Activated CD8-positive, alpha-beta T cell treated with anti-CD3 and anti-CD28 coated beads, Interleukin-2, amount 10 ng/mL, durations not matched to agents 7 days and 5 days (primary cell): ENCODE measurements at regions not wholly inside any gene's neighbourhood (a gene's known extent, or its start where the extent isn't known, plus 50 kb on each side); places are given as distances from the start of the nearest gene placed in this dataset.

Experiments used
- ATAC-seq: fragments of 150-1000 bp; cut with Tn5 transposase; one replicate; pipeline ENCODE4 v1.10.0; 2021; ENCODE audit warnings: moderate library complexity
- CTCF ChIA-PET: fragments of 350-600 bp; sonication (Branson Sonifier 250); formaldehyde crosslinking; loops from one replicate; lab custom pipeline; 2021; ENCODE audit warnings: antibody characterized with exemption; lab: Charles Lee
- POLR2A ChIA-PET: fragments of 350-600 bp; sonication (Branson Sonifier 250); formaldehyde crosslinking; loops from one replicate; lab custom pipeline; 2021; ENCODE audit warnings: antibody characterized with exemption; lab: Charles Lee
- DNase-seq: peaks from one replicate; pipeline ENCODE4 v3.0.0-alpha.2; 2020
- H3K27ac Mint-ChIP-seq: one replicate; pipeline ENCODE4 v1.8.0; 2021; ENCODE audit warnings: mild to moderate bottlenecking, mixed read lengths
- H3K27me3 Mint-ChIP-seq: one replicate; pipeline ENCODE4 v1.8.0; 2021; ENCODE audit warnings: low read depth, mixed read lengths
- H3K36me3 Mint-ChIP-seq: one replicate; pipeline ENCODE4 v1.8.0; 2021; ENCODE audit warnings: low read depth, mixed read lengths
- H3K4me1 Mint-ChIP-seq: one replicate; pipeline ENCODE4 v1.8.0; 2021; ENCODE audit warnings: low read depth, mixed read lengths
- H3K4me3 Mint-ChIP-seq: one replicate; pipeline ENCODE4 v1.8.0; 2021; ENCODE audit warnings: mild to moderate bottlenecking, mixed read lengths
- H3K9me3 Mint-ChIP-seq: one replicate; pipeline ENCODE4 v1.8.0; 2022; ENCODE audit warnings: mixed read lengths; ENCODE audit not compliant: insufficient read depth

DNA sequence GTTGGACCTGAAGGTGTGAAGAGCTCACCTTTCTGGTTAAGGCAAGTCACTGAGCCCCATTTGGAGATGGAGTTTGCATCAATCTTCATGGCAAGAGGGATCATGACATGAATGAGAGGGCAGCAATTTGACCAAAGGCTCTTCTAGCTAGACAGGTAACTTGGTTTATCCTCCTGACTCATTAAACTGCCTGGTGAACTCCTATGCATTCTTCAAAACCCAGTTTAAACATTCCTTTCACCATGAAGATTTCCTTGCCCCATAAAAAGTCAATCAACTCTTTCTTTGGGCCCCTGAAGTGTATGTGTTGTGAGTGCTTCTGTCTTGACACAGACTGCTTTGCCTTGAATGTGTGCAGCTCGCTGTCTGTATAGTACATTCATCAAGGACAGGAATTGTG, 120.0 kb upstream of the FOXF1 start:
- ChIA-PET CTCF (no interaction called here), POLR2A (no interaction called here)
- no peak for ATAC-seq

DNA sequence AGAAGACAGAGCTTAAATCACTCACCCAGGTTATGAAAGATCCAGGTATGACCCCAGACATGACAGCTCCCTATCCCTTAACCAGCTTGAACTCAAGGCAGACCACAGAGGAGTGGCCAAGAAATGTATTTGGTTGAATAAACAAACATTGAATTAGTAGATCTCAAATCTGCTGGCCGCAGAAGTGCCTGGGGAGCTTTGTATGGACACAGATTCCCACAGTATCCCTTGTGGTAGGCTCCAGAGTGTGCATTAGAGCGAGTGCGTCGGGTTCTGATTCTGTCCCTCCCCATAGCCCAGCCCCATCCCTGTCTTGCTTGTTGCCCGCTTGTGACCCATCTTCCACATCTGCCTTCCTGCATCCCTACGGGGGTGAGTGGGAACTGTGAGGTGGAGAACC, 118.8 kb upstream of the FOXF1 start:
- ChIA-PET CTCF (no interaction called here), POLR2A (no interaction called here)
- ATAC-seq (no peak), DNase-seq (no peak)
- H3K27me3 Mint-ChIP-seq: no peaks in the 10 kb centered on the region
- no peaks in the 10 kb centered on the region for H3K4me1 Mint-ChIP-seq
- no peak overlapping the region for H3K27ac Mint-ChIP-seq
- H3K4me3 Mint-ChIP-seq: no peak overlapping the region
- no peaks in the 10 kb centered on the region for H3K9me3 Mint-ChIP-seq
- no peaks in the 10 kb centered on the region for H3K36me3 Mint-ChIP-seq

More for the DNA sequence above, 120.0 kb upstream of the FOXF1 start:
- Mint-ChIP-seq H3K4me1 (no peaks in the 10 kb centered on the region), H3K4me3 (no peak overlapping the region), H3K27me3 (no peaks in the 10 kb centered on the region), H3K36me3 (no peaks in the 10 kb centered on the region), H3K27ac (no peak overlapping the region), H3K9me3 (no peaks in the 10 kb centered on the region)
- no peak for DNase-seq

DNA sequence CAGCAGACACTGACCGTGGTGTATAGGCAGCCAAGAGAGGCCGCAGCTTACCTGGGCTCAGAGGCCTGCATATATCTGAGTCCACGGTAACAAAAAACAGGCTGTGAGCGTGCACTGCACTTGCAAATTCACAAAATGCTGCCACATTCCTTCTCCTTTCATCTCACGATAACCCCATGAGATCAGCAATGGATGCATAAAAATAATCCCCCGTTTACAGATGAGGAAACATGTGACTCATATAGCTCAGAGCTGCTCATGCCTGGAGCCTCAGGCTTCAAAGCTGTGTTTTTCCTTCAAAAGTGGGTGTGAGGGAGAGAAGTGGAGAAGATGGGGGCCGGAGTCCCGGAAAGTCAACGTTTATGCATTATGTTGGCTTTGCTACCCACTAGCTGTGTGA, 118.3 kb upstream of the FOXF1 start:
- DNase-seq: no peak
- Mint-ChIP-seq H3K36me3 (no peaks in the 10 kb centered on the region), H3K27me3 (peaks cover 1% of the 10 kb centered on the region), H3K9me3 (no peaks in the 10 kb centered on the region), H3K27ac (no peak overlapping the region), H3K4me1 (no peaks in the 10 kb centered on the region), H3K4me3 (no peak overlapping the region)
- ATAC-seq: no peak
- ChIA-PET CTCF (no interaction called here), POLR2A (no interaction called here)

DNA sequence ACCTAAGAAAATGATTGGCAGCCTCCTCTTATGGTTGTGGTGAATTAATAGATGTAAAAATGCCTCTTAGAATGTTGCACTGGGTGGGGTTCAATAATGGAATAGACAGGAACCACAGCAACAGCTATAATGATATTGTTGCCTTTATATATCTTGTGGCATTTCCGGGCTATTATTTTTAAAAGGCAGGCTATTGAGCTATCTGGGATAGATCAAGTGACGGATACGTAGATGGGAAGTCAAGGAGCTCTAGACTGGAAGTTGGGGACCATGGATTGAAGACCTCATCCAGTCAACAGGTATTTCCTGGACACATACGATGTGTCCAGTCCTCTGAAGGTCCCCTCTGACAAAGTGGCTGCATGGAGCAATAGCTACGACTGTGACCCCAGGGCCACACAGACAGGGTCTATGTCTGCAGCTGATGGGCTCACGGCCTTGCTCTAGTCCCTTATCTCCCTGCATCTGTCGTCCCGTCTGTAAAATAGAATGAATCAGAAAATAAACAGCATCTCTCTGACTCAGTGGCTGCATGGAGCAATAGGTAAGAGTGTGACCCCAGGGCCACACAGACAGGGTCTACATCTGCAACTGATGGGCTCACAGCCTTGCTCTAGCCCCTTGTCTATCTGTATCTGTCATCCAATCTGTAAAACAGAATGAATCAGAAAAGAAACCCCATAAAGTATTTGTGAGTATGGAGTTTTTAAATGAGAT, 117.7 kb upstream of the FOXF1 start:
- DNase-seq: no peak
- Mint-ChIP-seq H3K27me3 (peaks cover 3% of the 10 kb centered on the region), H3K9me3 (no peaks in the 10 kb centered on the region), H3K4me3 (no peak overlapping the region), H3K27ac (no peak overlapping the region), H3K4me1 (no peaks in the 10 kb centered on the region), H3K36me3 (no peaks in the 10 kb centered on the region)
- ChIA-PET POLR2A (no interaction called here), CTCF (no interaction called here)
- ATAC-seq: no peak

DNA sequence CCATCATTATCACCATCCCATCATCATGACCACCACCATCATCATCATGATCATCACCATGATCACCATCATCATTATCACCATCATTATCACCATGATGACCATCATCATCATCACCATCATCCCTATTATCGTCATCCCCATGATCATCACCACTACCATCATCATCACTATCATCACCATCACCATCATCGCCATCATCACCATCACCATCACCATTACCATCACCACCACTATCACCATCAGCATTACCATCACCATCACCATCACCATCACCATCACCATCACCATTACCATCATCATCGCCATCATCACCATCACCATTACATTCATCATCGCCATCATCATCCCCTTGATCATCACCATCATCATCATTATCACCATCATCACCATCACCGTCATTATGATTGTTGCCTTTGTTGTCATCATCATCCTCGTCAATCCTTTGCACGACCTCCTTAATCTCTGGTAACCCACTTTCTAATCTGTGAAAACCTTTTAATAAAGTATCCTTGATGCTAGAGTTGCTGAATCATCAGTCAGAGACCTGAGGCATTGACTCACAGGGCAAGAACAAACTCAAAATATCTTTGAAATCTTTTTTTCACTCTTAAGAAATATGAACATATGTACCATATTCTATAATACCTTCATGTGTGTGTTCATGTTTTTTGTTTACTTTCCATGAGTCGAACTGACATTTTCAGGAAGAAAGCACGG, 116.3 kb upstream of the FOXF1 start:
- no peaks in the 10 kb centered on the region for H3K9me3 Mint-ChIP-seq
- no peaks in the 10 kb centered on the region for H3K36me3 Mint-ChIP-seq
- ChIA-PET CTCF (no interaction called here), POLR2A (no interaction called here)
- H3K27ac Mint-ChIP-seq: no peak overlapping the region
- no peaks in the 10 kb centered on the region for H3K4me1 Mint-ChIP-seq
- DNase-seq: no peak
- peaks cover 3% of the 10 kb centered on the region for H3K27me3 Mint-ChIP-seq
- no peak overlapping the region for H3K4me3 Mint-ChIP-seq
- ATAC-seq: no peak

DNA sequence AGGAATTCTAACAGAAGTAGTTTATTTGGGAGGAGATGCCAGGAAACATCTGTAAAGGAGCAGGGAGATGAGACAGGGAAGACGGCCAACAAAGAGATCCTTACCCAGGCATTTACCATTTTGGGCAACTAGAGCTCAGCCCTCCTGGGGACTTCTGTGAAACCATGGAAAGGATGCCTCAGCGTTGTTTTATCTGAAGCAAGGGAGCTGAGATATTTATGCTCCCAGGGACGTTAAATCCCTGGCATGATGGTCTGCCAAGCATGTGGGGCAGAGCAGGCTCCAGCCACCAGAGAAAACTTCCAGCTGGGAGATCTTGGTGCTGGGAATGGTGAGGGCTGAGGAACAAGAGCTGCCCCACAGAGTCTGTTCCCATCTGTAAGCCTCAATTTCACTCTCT, 114.8 kb upstream of the FOXF1 start:
- DNase-seq (no peak), ATAC-seq (no peak)
- peaks cover 3% of the 10 kb centered on the region for H3K27me3 Mint-ChIP-seq
- ChIA-PET CTCF (no interaction called here), POLR2A (no interaction called here)
- H3K4me3 Mint-ChIP-seq: no peak overlapping the region
- H3K4me1 Mint-ChIP-seq: no peaks in the 10 kb centered on the region
- no peaks in the 10 kb centered on the region for H3K36me3 Mint-ChIP-seq
- no peak overlapping the region for H3K27ac Mint-ChIP-seq
- no peaks in the 10 kb centered on the region for H3K9me3 Mint-ChIP-seq

DNA sequence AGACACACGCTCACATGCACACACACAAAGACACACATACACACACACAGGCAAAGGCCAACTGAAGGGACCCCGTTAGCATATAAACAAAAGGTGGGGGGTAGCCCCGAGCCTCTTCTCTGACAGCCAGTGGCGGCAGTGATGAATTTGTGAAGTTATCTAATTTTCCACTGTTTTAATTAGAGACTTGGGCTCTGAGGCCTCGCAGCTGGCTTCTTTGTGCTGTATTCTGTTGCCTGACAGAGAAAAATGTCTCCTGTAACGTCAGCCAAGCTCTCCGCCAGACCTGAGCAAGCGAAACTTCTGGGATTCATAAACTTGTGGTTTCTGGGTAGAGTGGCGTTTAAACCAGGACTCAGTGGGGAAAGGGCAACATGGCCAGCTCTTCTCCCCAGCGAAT, 113.9 kb upstream of the FOXF1 start:
- CTCF ChIA-PET: no interaction called here
- POLR2A ChIA-PET: no interaction called here
- H3K4me3 Mint-ChIP-seq: no peak overlapping the region

DNA sequence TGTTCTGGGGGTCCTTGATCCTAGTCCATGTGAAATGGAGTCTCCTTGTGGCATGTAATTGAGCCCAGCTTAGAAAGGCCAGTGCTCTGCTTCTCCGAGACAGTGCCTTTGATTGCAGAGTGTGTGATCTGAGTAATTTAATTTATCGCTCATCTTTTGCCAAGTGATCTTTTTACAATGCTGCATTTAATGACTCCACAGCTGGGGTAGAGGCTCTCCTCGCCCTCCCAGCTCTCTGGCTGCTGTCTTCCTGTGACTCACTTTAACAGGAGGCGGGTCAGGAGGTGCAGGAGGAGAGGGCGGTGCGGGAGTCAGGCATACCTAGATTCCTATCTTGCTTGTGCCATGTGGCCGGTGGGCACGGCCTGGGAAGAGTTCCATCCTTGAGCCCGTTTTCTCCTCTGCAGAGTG, 113.4 kb upstream of the FOXF1 start:
- CTCF ChIA-PET: no interaction called here
- no peaks in the 10 kb centered on the region for H3K36me3 Mint-ChIP-seq
- ATAC-seq: no peak

More for the DNA sequence above, 113.9 kb upstream of the FOXF1 start:
- no peak overlapping the region for H3K27ac Mint-ChIP-seq
- no peaks in the 10 kb centered on the region for H3K36me3 Mint-ChIP-seq
- H3K9me3 Mint-ChIP-seq: no peaks in the 10 kb centered on the region
- peaks cover 3% of the 10 kb centered on the region for H3K27me3 Mint-ChIP-seq
- H3K4me1 Mint-ChIP-seq: no peaks in the 10 kb centered on the region
- ATAC-seq (no peak), DNase-seq (no peak)

DNA sequence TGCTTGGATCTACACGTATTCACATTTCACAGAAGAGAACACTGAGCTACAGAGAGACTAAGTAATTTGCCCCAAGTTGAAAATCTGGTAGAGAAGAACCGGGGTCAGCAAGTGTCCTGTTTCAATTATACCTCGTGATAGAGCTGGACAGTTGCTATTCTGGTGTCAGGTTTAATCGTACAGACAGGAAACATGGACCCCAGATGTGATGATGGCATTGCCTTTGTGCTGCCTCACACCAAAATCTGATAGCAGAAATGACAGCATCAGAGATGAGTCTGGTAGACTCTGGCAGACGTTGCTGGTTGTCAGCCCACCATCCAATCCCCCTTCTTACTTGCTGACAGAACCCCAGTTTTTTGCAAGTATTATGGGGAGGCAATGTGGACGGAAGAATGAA, 112.1 kb upstream of the FOXF1 start:
- no peaks in the 10 kb centered on the region for H3K36me3 Mint-ChIP-seq
- CTCF ChIA-PET: no interaction called here
- ATAC-seq: no peak
- POLR2A ChIA-PET: interaction anchor here (0.7 kb wide), 1 partner anchor 47 kb away, joined by 4 read pairs; no protein-coding TSS in a partner anchor
- H3K9me3 Mint-ChIP-seq: no peaks in the 10 kb centered on the region
- no peak overlapping the region for H3K27ac Mint-ChIP-seq
- DNase-seq: no peak
- H3K27me3 Mint-ChIP-seq: peaks cover 3% of the 10 kb centered on the region
- H3K4me1 Mint-ChIP-seq: no peaks in the 10 kb centered on the region
- no peak overlapping the region for H3K4me3 Mint-ChIP-seq

More for the DNA sequence above, 113.4 kb upstream of the FOXF1 start:
- Mint-ChIP-seq H3K4me3 (no peak overlapping the region), H3K27ac (no peak overlapping the region), H3K4me1 (no peaks in the 10 kb centered on the region), H3K9me3 (no peaks in the 10 kb centered on the region), H3K27me3 (peaks cover 3% of the 10 kb centered on the region)
- no peak for DNase-seq
- POLR2A ChIA-PET: no interaction called here

DNA sequence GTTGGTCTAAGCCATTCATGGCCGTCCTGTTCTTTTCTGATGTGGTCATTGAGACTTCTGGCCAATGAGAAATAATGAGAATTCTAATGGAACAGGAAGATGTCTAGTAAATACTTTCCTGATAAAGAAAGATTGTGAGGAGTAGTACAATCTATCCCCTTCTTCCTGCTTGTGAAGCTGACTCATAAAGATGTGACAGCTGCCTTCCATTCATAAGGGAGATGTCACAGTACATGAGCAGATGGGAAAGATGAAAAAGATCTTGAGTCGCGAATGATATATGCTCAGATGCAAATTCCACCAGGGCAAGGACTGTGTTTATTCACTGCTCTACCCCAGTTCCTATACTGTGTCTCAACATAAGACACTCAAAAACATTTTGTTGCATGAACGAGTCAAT, 111.7 kb upstream of the FOXF1 start:
- Mint-ChIP-seq H3K27me3 (peaks cover 3% of the 10 kb centered on the region), H3K27ac (no peak overlapping the region), H3K4me3 (no peak overlapping the region), H3K9me3 (no peaks in the 10 kb centered on the region), H3K4me1 (no peaks in the 10 kb centered on the region), H3K36me3 (no peaks in the 10 kb centered on the region)
- DNase-seq (no peak), ATAC-seq (no peak)
- POLR2A ChIA-PET: no interaction called here
- CTCF ChIA-PET: no interaction called here

DNA sequence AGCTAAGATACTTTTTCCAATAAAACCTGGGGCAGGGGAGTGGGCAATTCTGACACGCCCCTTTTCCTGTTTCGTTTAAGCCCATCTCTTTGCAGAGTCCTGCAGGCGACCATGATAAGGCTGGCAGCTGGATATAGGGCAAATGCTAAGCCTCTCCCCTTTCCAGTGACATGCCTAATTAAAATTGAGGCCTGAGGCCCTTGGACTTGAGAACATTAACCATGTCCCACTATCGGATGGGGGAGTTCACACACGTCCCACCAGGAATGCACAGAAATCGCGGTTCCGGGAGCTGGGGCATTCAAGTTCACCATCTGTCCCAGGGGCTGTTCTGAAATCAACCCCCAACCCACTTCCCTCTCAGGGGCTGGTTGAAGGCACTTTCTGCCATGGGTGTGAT, 109.2 kb upstream of the FOXF1 start:
- no peak overlapping the region for H3K27ac Mint-ChIP-seq
- ATAC-seq (no peak), DNase-seq (no peak)
- ChIA-PET CTCF (no interaction called here), POLR2A (no interaction called here)
- H3K4me3 Mint-ChIP-seq: no peak overlapping the region
- no peaks in the 10 kb centered on the region for H3K9me3 Mint-ChIP-seq
- no peaks in the 10 kb centered on the region for H3K36me3 Mint-ChIP-seq
- H3K4me1 Mint-ChIP-seq: no peaks in the 10 kb centered on the region
- peaks cover 3% of the 10 kb centered on the region for H3K27me3 Mint-ChIP-seq

DNA sequence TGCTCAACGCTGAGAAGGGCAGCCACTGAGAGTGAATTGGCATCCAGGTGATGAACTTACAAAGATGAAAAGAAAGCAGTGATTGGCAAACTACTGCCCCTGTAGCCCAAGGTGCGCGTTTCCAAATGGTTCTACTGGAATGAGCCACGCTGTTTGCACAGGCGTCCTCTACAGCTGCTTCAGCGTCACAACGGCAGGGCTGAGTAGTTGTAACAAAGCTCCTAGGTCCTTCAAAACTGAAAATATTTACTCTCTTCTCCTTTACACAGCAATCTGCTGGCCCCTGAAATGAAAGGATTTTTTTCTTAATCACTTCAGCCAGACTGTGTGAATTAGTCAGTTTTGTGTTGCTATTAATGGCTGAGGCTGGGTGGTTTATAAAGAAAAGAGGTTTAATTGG, 107.2 kb upstream of the FOXF1 start:
- POLR2A ChIA-PET: no interaction called here
- Mint-ChIP-seq H3K36me3 (no peaks in the 10 kb centered on the region), H3K27me3 (no peaks in the 10 kb centered on the region), H3K4me1 (no peaks in the 10 kb centered on the region), H3K9me3 (no peaks in the 10 kb centered on the region), H3K27ac (no peak overlapping the region), H3K4me3 (no peak overlapping the region)
- no peak for ATAC-seq
- CTCF ChIA-PET: no interaction called here
- DNase-seq: no peak
